ENCODE measurements at regions not wholly inside any gene's neighbourhood (a gene's known extent, or its start where the extent isn't known, plus 50 kb on each side); places are given as distances from the start of the nearest gene placed in this dataset.

DNA sequence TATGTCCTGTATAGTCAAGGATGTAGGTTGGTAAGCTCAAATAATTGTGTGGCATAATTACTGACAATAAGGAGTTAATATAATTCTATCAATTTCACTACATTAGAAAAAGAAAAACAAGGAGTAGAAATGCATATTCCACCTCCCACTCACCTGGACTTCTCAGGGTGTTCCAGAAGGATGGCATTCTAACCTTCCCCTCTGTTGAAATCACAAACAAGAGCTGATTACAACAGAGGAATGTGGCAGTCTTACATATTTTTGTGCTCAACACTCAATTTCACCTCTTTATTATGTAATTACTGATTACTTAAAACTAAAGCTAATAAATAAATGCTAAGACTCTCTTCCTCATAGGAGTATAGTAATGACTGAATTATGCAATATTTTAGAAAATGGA, 745.3 kb downstream of the DTWD2 start:
- no peak for TF ChIP-seq POLR2AphosphoS5 (IDR thresholded peaks at IDR 0.05; ENCODE audit: low read depth, low read length)
- no peak for TF ChIP-seq POLR2A (IDR thresholded peaks at IDR 0.05; ENCODE audit: low read depth, low read length)
